ENCODE measurements at regions not wholly inside any gene's neighbourhood (a gene's known extent, or its start where the extent isn't known, plus 50 kb on each side); places are given as distances from the start of the nearest gene placed in this dataset.

DNA sequence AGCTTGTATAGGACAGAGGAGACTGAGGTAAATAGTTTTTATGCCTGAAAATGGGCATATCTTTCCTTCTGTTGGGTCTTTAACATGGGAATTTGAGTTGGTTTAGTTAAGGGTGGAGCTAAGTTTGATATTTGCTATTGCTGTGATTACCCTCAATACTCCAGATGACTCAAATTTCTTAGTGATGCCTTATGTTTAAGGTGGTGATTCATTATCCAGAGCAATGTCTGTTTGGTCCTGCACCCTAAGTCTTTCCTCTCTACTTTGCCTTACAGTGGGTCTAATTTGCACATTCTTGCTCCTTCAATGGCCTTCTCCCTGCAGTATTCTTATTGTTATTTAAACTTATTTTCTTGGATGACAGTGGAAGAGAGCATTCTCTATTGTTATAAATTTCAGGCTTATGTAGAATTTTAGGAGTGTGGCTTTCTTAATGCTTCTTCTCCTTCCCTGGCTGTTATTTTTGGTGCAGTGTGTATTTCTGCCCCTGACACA is 312.9 kb upstream of the RPS23 start:
- H3K27ac ChIP-seq (ENCODE audit: low read length) = no peak overlapping the region
- DNase-seq (ENCODE audit: low read depth, low spot score) (no peak), ATAC-seq (no peak)
- POLR2A ChIA-PET = no interaction called here
- no peaks in the 10 kb centered on the region for H3K27me3 ChIP-seq (ENCODE audit: control insufficient read depth, insufficient read depth, low read length)
- no TSS peak for BruUV-seq (replicated peaks)
- intact Hi-C loops (cut with micrococcal nuclease; ENCODE audit: unreplicated experiment) (no loop called here), in situ Hi-C loops (cut with HindIII; ENCODE audit: low pct_unique_long_range_greater_than_20kb, low sequenced_read_pairs) (no loop called here)
- CTCF ChIA-PET = no interaction called here
- TF ChIP-seq, protein P1, sequence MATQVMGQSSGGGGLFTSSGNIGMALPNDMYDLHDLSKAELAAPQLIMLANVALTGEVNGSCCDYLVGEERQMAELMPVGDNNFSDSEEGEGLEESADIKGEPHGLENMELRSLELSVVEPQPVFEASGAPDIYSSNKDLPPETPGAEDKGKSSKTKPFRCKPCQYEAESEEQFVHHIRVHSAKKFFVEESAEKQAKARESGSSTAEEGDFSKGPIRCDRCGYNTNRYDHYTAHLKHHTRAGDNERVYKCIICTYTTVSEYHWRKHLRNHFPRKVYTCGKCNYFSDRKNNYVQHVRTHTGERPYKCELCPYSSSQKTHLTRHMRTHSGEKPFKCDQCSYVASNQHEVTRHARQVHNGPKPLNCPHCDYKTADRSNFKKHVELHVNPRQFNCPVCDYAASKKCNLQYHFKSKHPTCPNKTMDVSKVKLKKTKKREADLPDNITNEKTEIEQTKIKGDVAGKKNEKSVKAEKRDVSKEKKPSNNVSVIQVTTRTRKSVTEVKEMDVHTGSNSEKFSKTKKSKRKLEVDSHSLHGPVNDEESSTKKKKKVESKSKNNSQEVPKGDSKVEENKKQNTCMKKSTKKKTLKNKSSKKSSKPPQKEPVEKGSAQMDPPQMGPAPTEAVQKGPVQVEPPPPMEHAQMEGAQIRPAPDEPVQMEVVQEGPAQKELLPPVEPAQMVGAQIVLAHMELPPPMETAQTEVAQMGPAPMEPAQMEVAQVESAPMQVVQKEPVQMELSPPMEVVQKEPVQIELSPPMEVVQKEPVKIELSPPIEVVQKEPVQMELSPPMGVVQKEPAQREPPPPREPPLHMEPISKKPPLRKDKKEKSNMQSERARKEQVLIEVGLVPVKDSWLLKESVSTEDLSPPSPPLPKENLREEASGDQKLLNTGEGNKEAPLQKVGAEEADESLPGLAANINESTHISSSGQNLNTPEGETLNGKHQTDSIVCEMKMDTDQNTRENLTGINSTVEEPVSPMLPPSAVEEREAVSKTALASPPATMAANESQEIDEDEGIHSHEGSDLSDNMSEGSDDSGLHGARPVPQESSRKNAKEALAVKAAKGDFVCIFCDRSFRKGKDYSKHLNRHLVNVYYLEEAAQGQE (IDR thresholded peaks at IDR 0.05; ENCODE audit: insufficient read depth in 1 of 2, low read depth in 2 of 2, low read length in 1 of 2) = no peak
- no peaks in the 10 kb centered on the region for H3K36me3 ChIP-seq (ENCODE audit: control insufficient read depth, insufficient read depth, low read length)
- H3K4me1 ChIP-seq (ENCODE audit: control insufficient read depth, insufficient read depth, low read length) = no peaks in the 10 kb centered on the region
- H3K4me3 ChIP-seq (ENCODE audit: low read depth in 2 of 2, low read length in 2 of 2) = no peak overlapping the region
- H3K9me3 ChIP-seq (ENCODE audit: control insufficient read depth, insufficient read depth, low read depth, low read length) = no peaks in the 10 kb centered on the region; the same call in 1 of the 2 replicates

DNA sequence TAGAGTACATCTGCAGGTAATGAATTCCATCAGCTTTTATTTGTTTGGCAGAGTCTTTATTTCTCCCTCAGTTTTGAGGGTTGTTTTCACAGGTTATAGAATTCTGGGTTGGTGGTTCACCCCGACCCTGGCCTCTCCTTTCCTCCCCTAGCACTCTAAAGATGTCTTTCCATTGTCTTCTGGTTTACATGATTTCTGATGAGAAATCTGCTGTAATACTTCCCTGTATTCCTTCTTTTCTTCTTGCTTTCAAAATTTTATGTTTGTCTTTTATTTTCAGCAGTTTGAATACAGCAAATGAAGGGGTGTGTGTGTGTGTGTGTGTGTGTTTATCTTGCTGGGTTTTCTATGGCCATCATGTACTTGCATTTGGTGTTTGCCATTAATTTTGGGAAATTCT is 312.0 kb upstream of the RPS23 start:
- no peaks in the 10 kb centered on the region; the same call in 1 of the 2 replicates for H3K9me3 ChIP-seq (ENCODE audit: control insufficient read depth, insufficient read depth, low read depth, low read length)
- no peaks in the 10 kb centered on the region for H3K4me1 ChIP-seq (ENCODE audit: control insufficient read depth, insufficient read depth, low read length)
- no peak overlapping the region for H3K4me3 ChIP-seq (ENCODE audit: low read depth in 2 of 2, low read length in 2 of 2)
- CTCF ChIA-PET = no interaction called here
- H3K27ac ChIP-seq (ENCODE audit: low read length) = no peak overlapping the region
- no peaks in the 10 kb centered on the region for H3K36me3 ChIP-seq (ENCODE audit: control insufficient read depth, insufficient read depth, low read length)
- no peaks in the 10 kb centered on the region for H3K27me3 ChIP-seq (ENCODE audit: control insufficient read depth, insufficient read depth, low read length)
- TF ChIP-seq POLR2AphosphoS5 (IDR thresholded peaks at IDR 0.05; ENCODE audit: low read depth, low read length) (no peak), SIN3A (IDR thresholded peaks at IDR 0.05; ENCODE audit: borderline replicate concordance, insufficient read depth, low read depth, low read length) (no peak), TCF7L2 (IDR thresholded peaks at IDR 0.05; ENCODE audit: low read depth, low read length) (no peak)
- TF ChIP-seq, protein P1 (IDR thresholded peaks at IDR 0.05; ENCODE audit: insufficient read depth in 1 of 2, low read depth in 2 of 2, low read length in 1 of 2) = no peak
- TF ChIP-seq, protein P2, sequence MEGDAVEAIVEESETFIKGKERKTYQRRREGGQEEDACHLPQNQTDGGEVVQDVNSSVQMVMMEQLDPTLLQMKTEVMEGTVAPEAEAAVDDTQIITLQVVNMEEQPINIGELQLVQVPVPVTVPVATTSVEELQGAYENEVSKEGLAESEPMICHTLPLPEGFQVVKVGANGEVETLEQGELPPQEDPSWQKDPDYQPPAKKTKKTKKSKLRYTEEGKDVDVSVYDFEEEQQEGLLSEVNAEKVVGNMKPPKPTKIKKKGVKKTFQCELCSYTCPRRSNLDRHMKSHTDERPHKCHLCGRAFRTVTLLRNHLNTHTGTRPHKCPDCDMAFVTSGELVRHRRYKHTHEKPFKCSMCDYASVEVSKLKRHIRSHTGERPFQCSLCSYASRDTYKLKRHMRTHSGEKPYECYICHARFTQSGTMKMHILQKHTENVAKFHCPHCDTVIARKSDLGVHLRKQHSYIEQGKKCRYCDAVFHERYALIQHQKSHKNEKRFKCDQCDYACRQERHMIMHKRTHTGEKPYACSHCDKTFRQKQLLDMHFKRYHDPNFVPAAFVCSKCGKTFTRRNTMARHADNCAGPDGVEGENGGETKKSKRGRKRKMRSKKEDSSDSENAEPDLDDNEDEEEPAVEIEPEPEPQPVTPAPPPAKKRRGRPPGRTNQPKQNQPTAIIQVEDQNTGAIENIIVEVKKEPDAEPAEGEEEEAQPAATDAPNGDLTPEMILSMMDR (IDR thresholded peaks at IDR 0.05) = no peak
- DNase-seq (ENCODE audit: low read depth, low spot score) = no peak
- in situ Hi-C loops (cut with HindIII; ENCODE audit: low pct_unique_long_range_greater_than_20kb, low sequenced_read_pairs) = no loop called here
- POLR2A ChIA-PET = no interaction called here
- no TSS peak for BruUV-seq (replicated peaks)
- intact Hi-C loops (cut with micrococcal nuclease; ENCODE audit: unreplicated experiment) = no loop called here
- ATAC-seq = no peak
